GM21515 (cell line): ENCODE measurements at regions not wholly inside any gene's neighbourhood (a gene's known extent, or its start where the extent isn't known, plus 50 kb on each side); places are given as distances from the start of the nearest gene placed in this dataset.
"Not testable (repeated sequence)": the region's sequence is repeated elsewhere in the genome, so short reads cannot be mapped to it uniquely, and the experiment has no call there.

Source experiments
- ATAC-seq: cut with Tn5 transposase; IDR thresholded peaks from one replicate; pipeline ENCODE4 v1.9.1; 2021; ENCODE audit not compliant: unreplicated experiment

- ATAC-seq, result no peak
These were observed 505.1 kb downstream of the LTN1 start for GRCh38 chr21:28487455-28488070.

- no peak for ATAC-seq
These were observed 507.2 kb downstream of the LTN1 start for GRCh38 chr21:28485301-28486022.

GRCh38 chr21:28483301-28484035, 509.2 kb downstream of the LTN1 start:
- ATAC-seq, result no peak

- ATAC-seq, result no peak
These were observed 510.0 kb downstream of the LTN1 start for GRCh38 chr21:28482657-28483056.

GRCh38 chr21:28480470-28480869, 512.2 kb downstream of the LTN1 start:
- peak; percentile 52 for ATAC-seq

- ATAC-seq, result peak; percentile 64
These were observed 519.0 kb downstream of the LTN1 start for GRCh38 chr21:28473530-28474220.

GRCh38 chr21:28472543-28472942, 520.1 kb downstream of the LTN1 start:
- not testable (repeated sequence) for ATAC-seq

- no peak for ATAC-seq
These were observed 527.7 kb downstream of the LTN1 start for GRCh38 chr21:28464988-28465387.

- ATAC-seq, result no peak
These were observed 528.6 kb downstream of the LTN1 start for GRCh38 chr21:28464095-28464494.

GRCh38 chr21:28459193-28459592, 533.5 kb downstream of the LTN1 start:
- no peak for ATAC-seq

- ATAC-seq, result no peak
These were observed 534.2 kb downstream of the LTN1 start for GRCh38 chr21:28458446-28458845.

- no peak for ATAC-seq
These were observed 537.5 kb downstream of the LTN1 start for GRCh38 chr21:28455253-28455600.

GRCh38 chr21:28454564-28455252, 538.0 kb downstream of the LTN1 start:
- ATAC-seq, result no peak

- no peak for ATAC-seq
These were observed 545.2 kb downstream of the LTN1 start for GRCh38 chr21:28447462-28447861.

- no peak for ATAC-seq
These were observed 547.4 kb downstream of the LTN1 start for GRCh38 chr21:28445141-28445830.

GRCh38 chr21:28444557-28444956, 548.1 kb downstream of the LTN1 start:
- no peak for ATAC-seq

- ATAC-seq, result no peak
These were observed 548.6 kb downstream of the LTN1 start for GRCh38 chr21:28444111-28444510.

GRCh38 chr21:28442624-28443023, 550.1 kb downstream of the LTN1 start:
- ATAC-seq, result no peak

- ATAC-seq, result no peak
These were observed 550.6 kb downstream of the LTN1 start for GRCh38 chr21:28442085-28442484.

GRCh38 chr21:28439788-28440187, 552.9 kb downstream of the LTN1 start:
- ATAC-seq, result no peak
